Activated T-helper 1 cell treated with anti-CD3 and anti-CD28 coated beads, Interleukin-12 subunit alpha, Interleukin-12 subunit beta, Interleukin-2, Interleukin-4 antibody, amounts not matched to agents 30 ng/mL and 10 ng/mL and 1 ng/mL, durations not matched to agents 14 hours and 24 hours and 36 hours (primary cell): ENCODE measurements at regions not wholly inside any gene's neighbourhood (a gene's known extent, or its start where the extent isn't known, plus 50 kb on each side); places are given as distances from the start of the nearest gene placed in this dataset.
"Not testable (repeated sequence)": the region's sequence is repeated elsewhere in the genome, so short reads cannot be mapped to it uniquely, and the experiment has no call there.

Experiments
- DNase-seq: peaks from one replicate; pipeline ENCODE4 v3.0.0; 2021; ENCODE audit warnings: low spot score
- H3K27ac Mint-ChIP-seq: one replicate; pipeline ENCODE4 v1.8.0; 2021; ENCODE audit warnings: mild to moderate bottlenecking, mixed read lengths
- H3K27me3 Mint-ChIP-seq: one replicate; pipeline ENCODE4 v1.8.0; 2022; ENCODE audit warnings: mild to moderate bottlenecking, moderate library complexity, mixed read lengths; ENCODE audit not compliant: insufficient read depth
- H3K36me3 Mint-ChIP-seq: one replicate; pipeline ENCODE4 v1.8.0; 2021; ENCODE audit warnings: low read depth, mixed read lengths
- H3K4me1 Mint-ChIP-seq: one replicate; pipeline ENCODE4 v1.8.0; 2021; ENCODE audit warnings: low read depth, mixed read lengths
- H3K4me3 Mint-ChIP-seq: one replicate; pipeline ENCODE4 v1.8.0; 2021; ENCODE audit warnings: mild to moderate bottlenecking, moderate library complexity, mixed read lengths
- H3K9me3 Mint-ChIP-seq: one replicate; pipeline ENCODE4 v1.8.0; 2021; ENCODE audit warnings: mixed read lengths
- intact Hi-C: fragments of 100-400 bp; cut with micrococcal nuclease; formaldehyde crosslinking; loops from one replicate; pipeline ENCODE4 v1.15.1; 2024

GRCh38 chr15:20228791-20229190 is 312.8 kb downstream of the GOLGA6L6 start:
- H3K9me3 Mint-ChIP-seq, H3K36me3 Mint-ChIP-seq, H3K27ac Mint-ChIP-seq, H3K4me3 Mint-ChIP-seq, H3K4me1 Mint-ChIP-seq, DNase-seq, H3K27me3 Mint-ChIP-seq, intact Hi-C loops: not testable (repeated sequence)

- H3K4me3 Mint-ChIP-seq, intact Hi-C loops, DNase-seq, H3K9me3 Mint-ChIP-seq, H3K27ac Mint-ChIP-seq, H3K27me3 Mint-ChIP-seq, H3K4me1 Mint-ChIP-seq, H3K36me3 Mint-ChIP-seq: not testable (repeated sequence)
Observed at GRCh38 chr15:20227119-20227853, 314.3 kb downstream of the GOLGA6L6 start.

- intact Hi-C loops, H3K4me3 Mint-ChIP-seq, H3K4me1 Mint-ChIP-seq, DNase-seq, H3K27ac Mint-ChIP-seq, H3K9me3 Mint-ChIP-seq, H3K27me3 Mint-ChIP-seq, H3K36me3 Mint-ChIP-seq: not testable (repeated sequence)
Observed at GRCh38 chr15:20226531-20226930, 315.1 kb downstream of the GOLGA6L6 start.

DNA sequence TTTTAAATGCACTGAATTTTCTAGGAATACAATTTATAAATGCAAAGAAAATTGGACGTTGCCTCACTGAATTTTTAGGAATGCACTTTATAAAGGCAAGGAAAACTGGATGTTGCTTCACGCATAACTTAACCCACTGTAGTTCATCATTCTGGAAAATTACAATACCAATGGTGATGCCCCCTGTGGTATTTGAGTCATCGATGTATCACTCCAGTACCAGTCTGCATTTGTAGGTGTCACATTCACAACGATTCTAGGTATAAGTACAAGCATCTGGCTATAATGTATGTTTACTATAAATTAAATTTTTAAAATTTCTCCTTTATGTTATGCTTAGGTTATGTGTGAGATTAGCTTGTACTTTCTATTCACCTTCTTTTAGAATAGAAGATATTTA is 320.5 kb downstream of the GOLGA6L6 start:
- intact Hi-C loops, H3K4me3 Mint-ChIP-seq, H3K4me1 Mint-ChIP-seq, H3K27me3 Mint-ChIP-seq, H3K9me3 Mint-ChIP-seq, H3K36me3 Mint-ChIP-seq, DNase-seq, H3K27ac Mint-ChIP-seq: not testable (repeated sequence)

DNA sequence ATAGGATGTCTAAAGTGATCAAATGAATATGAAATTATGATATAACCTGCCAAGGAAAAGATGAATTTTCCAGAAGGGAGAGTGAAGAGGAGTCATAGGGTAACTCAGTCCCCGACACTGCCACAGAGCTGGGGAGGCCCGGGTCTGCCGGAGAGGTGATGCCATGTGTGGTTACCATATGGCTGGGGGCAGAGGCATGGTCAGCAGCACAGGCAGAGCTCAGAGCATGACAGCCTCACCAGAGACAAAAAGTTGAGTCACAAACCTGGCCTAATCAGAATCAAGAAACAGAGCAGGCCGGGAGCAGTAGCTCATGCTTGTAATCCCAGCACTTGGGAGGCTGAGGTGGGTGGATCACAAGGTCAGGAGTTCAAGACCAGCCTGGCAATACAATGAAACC is 322.4 kb downstream of the GOLGA6L6 start:
- intact Hi-C loops, H3K36me3 Mint-ChIP-seq: not testable (repeated sequence)

GRCh38 chr15:20215700-20216099 is 325.9 kb downstream of the GOLGA6L6 start:
- DNase-seq, H3K27me3 Mint-ChIP-seq, H3K36me3 Mint-ChIP-seq, intact Hi-C loops, H3K4me3 Mint-ChIP-seq, H3K4me1 Mint-ChIP-seq, H3K9me3 Mint-ChIP-seq, H3K27ac Mint-ChIP-seq: not testable (repeated sequence)

More for the DNA sequence above, 322.4 kb downstream of the GOLGA6L6 start:
- not testable (repeated sequence) for DNase-seq, H3K4me3 Mint-ChIP-seq, H3K4me1 Mint-ChIP-seq, H3K9me3 Mint-ChIP-seq, H3K27me3 Mint-ChIP-seq, H3K27ac Mint-ChIP-seq

DNA sequence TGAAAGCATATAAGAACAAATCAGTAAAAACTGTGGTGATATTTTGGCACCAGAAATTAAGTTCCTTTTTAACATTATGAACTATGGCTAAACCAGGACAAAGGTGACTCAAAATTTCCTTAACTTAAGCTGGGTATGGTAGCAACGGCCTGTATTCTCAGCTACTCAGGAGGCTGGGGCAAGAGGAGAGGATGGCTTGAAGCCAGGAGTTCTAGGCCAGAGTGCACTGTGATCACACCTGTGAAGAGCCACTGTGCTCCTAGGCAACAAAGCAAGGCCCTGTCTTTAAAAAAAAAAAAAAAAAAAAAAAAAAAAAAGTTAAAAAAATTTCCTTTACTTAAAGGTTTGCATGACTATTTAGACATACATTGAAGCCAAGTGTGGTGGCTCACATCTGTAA is 327.5 kb downstream of the GOLGA6L6 start:
- H3K27me3 Mint-ChIP-seq, H3K4me3 Mint-ChIP-seq: not testable (repeated sequence)

DNA sequence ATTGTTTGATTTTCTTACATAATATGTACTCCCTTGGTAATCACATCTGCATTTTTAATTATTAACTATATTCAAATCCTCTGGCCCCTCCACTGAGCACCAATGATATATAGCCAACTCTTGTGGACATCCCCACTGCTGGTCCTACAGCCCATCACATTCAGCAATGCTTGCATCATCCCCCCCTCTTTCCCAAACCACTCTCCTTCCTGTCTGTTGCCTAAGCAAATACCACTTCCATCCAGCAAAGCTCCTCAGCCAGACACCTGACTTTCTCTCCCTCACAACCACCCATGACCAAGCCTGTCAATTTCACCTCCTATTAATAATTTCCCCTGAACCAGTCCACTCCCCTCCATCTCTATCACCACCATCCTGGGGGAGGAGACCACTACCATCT is 330.1 kb downstream of the GOLGA6L6 start:
- intact Hi-C loops, H3K4me1 Mint-ChIP-seq, H3K36me3 Mint-ChIP-seq, DNase-seq, H3K4me3 Mint-ChIP-seq, H3K9me3 Mint-ChIP-seq, H3K27ac Mint-ChIP-seq, H3K27me3 Mint-ChIP-seq: not testable (repeated sequence)

More for the DNA sequence above, 327.5 kb downstream of the GOLGA6L6 start:
- H3K9me3 Mint-ChIP-seq, intact Hi-C loops, H3K27ac Mint-ChIP-seq, DNase-seq, H3K4me1 Mint-ChIP-seq, H3K36me3 Mint-ChIP-seq: not testable (repeated sequence)

DNA sequence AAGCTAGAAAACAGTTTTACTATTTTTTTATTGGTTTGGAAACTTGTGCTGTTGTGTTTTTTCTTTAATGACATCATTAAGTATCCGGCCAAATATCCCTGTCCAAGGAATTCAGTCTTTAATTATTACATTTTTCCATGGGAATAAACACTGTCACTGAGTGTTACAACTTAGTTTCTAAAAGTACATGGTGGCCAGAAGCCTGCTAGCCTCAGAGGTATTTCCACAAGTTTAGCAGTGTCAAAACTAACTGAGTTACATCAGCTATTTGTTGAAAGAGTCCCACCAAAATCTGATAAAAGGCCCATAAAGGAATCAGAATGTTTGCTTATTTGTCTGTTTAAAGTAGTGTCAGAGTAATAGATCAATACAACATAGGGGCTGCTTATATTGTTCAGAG is 331.6 kb downstream of the GOLGA6L6 start:
- H3K36me3 Mint-ChIP-seq, H3K27ac Mint-ChIP-seq, H3K27me3 Mint-ChIP-seq, intact Hi-C loops, H3K9me3 Mint-ChIP-seq, H3K4me1 Mint-ChIP-seq, DNase-seq, H3K4me3 Mint-ChIP-seq: not testable (repeated sequence)

GRCh38 chr15:20207607-20208006 is 334.0 kb downstream of the GOLGA6L6 start:
- H3K4me1 Mint-ChIP-seq, intact Hi-C loops, H3K9me3 Mint-ChIP-seq, DNase-seq, H3K27me3 Mint-ChIP-seq, H3K4me3 Mint-ChIP-seq, H3K36me3 Mint-ChIP-seq, H3K27ac Mint-ChIP-seq: not testable (repeated sequence)

DNA sequence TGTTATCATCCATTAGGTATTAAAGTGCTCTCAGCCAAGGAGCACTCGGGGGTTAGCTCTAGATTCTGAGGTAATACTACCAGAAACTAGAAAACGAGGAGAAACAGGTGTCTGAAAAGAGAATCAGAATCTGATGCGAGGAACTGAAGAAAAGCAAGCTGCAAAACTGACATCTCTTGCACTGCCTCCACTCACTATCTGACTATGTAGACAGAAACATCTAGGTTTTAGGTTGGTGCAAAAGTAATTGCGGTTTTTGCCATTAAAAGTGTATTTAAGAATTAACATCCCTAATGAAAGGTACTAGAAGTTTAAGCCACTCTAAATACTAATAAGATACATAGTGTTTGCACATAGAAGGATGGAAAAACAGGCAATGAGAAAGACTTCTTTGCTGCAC is 334.4 kb downstream of the GOLGA6L6 start:
- H3K4me1 Mint-ChIP-seq, H3K27me3 Mint-ChIP-seq, H3K9me3 Mint-ChIP-seq, H3K36me3 Mint-ChIP-seq, intact Hi-C loops, H3K27ac Mint-ChIP-seq, DNase-seq, H3K4me3 Mint-ChIP-seq: not testable (repeated sequence)

DNA sequence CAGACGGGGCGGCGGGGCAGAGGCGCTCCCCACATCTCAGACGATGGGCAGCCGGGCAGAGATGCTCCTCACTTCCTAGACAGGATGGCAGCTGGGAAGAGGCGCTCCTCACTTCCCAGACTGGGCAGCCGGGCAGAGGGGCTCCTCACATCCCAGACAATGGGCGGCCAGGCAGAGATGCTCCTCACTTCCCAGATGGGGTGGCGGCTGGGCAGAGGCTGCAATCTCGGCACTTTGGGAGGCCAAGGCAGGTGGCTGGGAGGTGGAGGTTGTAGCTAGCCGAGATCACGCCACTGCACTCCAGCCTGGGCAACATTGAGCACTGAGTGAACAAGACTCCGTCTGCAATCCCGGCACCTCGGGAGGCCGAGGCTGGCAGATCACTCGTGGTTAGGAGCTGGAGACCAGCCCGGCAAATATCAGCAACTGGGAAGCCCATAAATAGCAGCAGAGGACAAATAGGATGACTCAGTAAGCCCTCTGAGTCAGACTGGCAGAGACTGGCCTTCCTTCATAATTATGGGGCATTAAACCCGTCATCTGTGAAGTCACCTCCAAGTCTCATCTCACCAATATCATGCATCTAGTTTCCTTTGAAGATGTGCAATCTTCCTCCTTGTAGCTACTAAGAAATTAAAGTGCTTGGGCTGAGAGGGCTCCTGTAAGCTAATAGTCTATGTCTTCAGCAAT is 337.3 kb downstream of the GOLGA6L6 start:
- H3K4me1 Mint-ChIP-seq, DNase-seq, H3K36me3 Mint-ChIP-seq, H3K27ac Mint-ChIP-seq, H3K9me3 Mint-ChIP-seq, H3K4me3 Mint-ChIP-seq, intact Hi-C loops, H3K27me3 Mint-ChIP-seq: not testable (repeated sequence)

DNA sequence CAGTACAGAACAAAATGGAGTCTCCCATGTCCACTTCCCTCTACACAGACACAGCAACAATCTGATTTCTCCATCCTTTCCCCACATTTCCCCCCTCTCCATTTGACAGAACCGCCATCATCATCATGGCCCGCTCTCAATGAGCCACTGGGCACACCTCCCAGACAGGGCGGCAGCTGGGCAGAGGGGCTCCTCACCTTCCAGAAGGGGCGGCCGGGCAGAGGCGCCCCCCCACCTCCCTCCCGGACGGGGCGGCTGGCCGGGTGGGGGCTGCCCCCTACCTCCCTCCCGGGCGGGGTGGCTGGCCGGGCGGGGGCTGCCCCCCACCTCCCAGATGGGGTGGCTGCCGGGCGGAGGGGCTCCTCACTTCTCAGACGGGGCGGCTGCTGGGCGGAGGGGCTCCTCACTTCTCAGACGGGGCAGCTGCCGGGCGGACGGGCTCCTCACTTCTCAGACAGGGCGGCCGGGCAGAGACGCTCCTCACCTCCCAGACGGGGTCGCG is 337.9 kb downstream of the GOLGA6L6 start:
- H3K4me1 Mint-ChIP-seq, DNase-seq, H3K27me3 Mint-ChIP-seq, H3K36me3 Mint-ChIP-seq, H3K27ac Mint-ChIP-seq, H3K4me3 Mint-ChIP-seq, H3K9me3 Mint-ChIP-seq, intact Hi-C loops: not testable (repeated sequence)
